ENCODE measurements at regions not wholly inside any gene's neighbourhood (a gene's known extent, or its start where the extent isn't known, plus 50 kb on each side); places are given as distances from the start of the nearest gene placed in this dataset.

GRCh38 chr10:105354010-105354409 is 712.9 kb downstream of the SORCS3 start:
- Histone ChIP-seq H3K36me3 (ENCODE audit: control insufficient read depth, insufficient read depth, low read length) (no peaks in the 10 kb centered on the region), H3K27me3 (ENCODE audit: control insufficient read depth, insufficient read depth, low read length) (no peaks in the 10 kb centered on the region), H3K4me1 (ENCODE audit: control insufficient read depth, insufficient read depth, low read length) (no peaks in the 10 kb centered on the region), H3K4me3 (ENCODE audit: low read length) (no peak overlapping the region), H3K9me3 (ENCODE audit: control insufficient read depth, insufficient read depth, low read length) (no peaks in the 10 kb centered on the region), H3K27ac (ENCODE audit: low read length) (no peak overlapping the region)
- DNase-seq (ENCODE audit: low read depth, low spot score) = no peak
- WGBS (ENCODE audit: insufficient coverage, insufficient read length) = no CpG with 5 or more reads among the region's 1 CpG

- no peaks in the 10 kb centered on the region for H3K9me3 ChIP-seq (ENCODE audit: control insufficient read depth, insufficient read depth, low read length)
- WGBS (ENCODE audit: insufficient coverage, insufficient read length) = no CpG with 5 or more reads among the region's 6 CpGs
- DNase-seq (ENCODE audit: low read depth, low spot score) = no peak
- no peaks in the 10 kb centered on the region for H3K36me3 ChIP-seq (ENCODE audit: control insufficient read depth, insufficient read depth, low read length)
- no peak overlapping the region for H3K27ac ChIP-seq (ENCODE audit: low read length)
- H3K27me3 ChIP-seq (ENCODE audit: control insufficient read depth, insufficient read depth, low read length) = no peaks in the 10 kb centered on the region
- no peaks in the 10 kb centered on the region for H3K4me1 ChIP-seq (ENCODE audit: control insufficient read depth, insufficient read depth, low read length)
- H3K4me3 ChIP-seq (ENCODE audit: low read length) = no peak overlapping the region
These were observed 711.7 kb downstream of the SORCS3 start for GRCh38 chr10:105352827-105353226.

- Histone ChIP-seq H3K27me3 (ENCODE audit: control insufficient read depth, insufficient read depth, low read length) (no peaks in the 10 kb centered on the region), H3K9me3 (ENCODE audit: control insufficient read depth, insufficient read depth, low read length) (no peaks in the 10 kb centered on the region), H3K36me3 (ENCODE audit: control insufficient read depth, insufficient read depth, low read length) (no peaks in the 10 kb centered on the region), H3K27ac (ENCODE audit: low read length) (no peak overlapping the region), H3K4me1 (ENCODE audit: control insufficient read depth, insufficient read depth, low read length) (no peaks in the 10 kb centered on the region), H3K4me3 (ENCODE audit: low read length) (no peak overlapping the region)
- no CpG with 5 or more reads among the region's 2 CpGs for WGBS (ENCODE audit: insufficient coverage, insufficient read length)
- no peak for DNase-seq (ENCODE audit: low read depth, low spot score)
These were observed 711.2 kb downstream of the SORCS3 start for GRCh38 chr10:105352281-105352680.

GRCh38 chr10:105351187-105351586 is 710.1 kb downstream of the SORCS3 start:
- Histone ChIP-seq H3K36me3 (ENCODE audit: control insufficient read depth, insufficient read depth, low read length) (no peaks in the 10 kb centered on the region), H3K27ac (ENCODE audit: low read length) (no peak overlapping the region), H3K27me3 (ENCODE audit: control insufficient read depth, insufficient read depth, low read length) (no peaks in the 10 kb centered on the region), H3K4me3 (ENCODE audit: low read length) (no peak overlapping the region), H3K4me1 (ENCODE audit: control insufficient read depth, insufficient read depth, low read length) (no peaks in the 10 kb centered on the region), H3K9me3 (ENCODE audit: control insufficient read depth, insufficient read depth, low read length) (no peaks in the 10 kb centered on the region)
- no peak for DNase-seq (ENCODE audit: low read depth, low spot score)
- no CpG with 5 or more reads among the region's 2 CpGs for WGBS (ENCODE audit: insufficient coverage, insufficient read length)

- no CpG with 5 or more reads among the region's 2 CpGs for WGBS (ENCODE audit: insufficient coverage, insufficient read length)
- H3K4me1 ChIP-seq (ENCODE audit: control insufficient read depth, insufficient read depth, low read length) = no peaks in the 10 kb centered on the region
- no peaks in the 10 kb centered on the region for H3K9me3 ChIP-seq (ENCODE audit: control insufficient read depth, insufficient read depth, low read length)
- no peak overlapping the region for H3K4me3 ChIP-seq (ENCODE audit: low read length)
- no peak for DNase-seq (ENCODE audit: low read depth, low spot score)
- no peak overlapping the region for H3K27ac ChIP-seq (ENCODE audit: low read length)
- no peaks in the 10 kb centered on the region for H3K36me3 ChIP-seq (ENCODE audit: control insufficient read depth, insufficient read depth, low read length)
- no peaks in the 10 kb centered on the region for H3K27me3 ChIP-seq (ENCODE audit: control insufficient read depth, insufficient read depth, low read length)
These were observed 706.4 kb downstream of the SORCS3 start for GRCh38 chr10:105347487-105347886.

- DNase-seq (ENCODE audit: low read depth, low spot score) = no peak
- no peak overlapping the region for H3K4me3 ChIP-seq (ENCODE audit: low read length)
- no peaks in the 10 kb centered on the region for H3K27me3 ChIP-seq (ENCODE audit: control insufficient read depth, insufficient read depth, low read length)
- no peaks in the 10 kb centered on the region for H3K9me3 ChIP-seq (ENCODE audit: control insufficient read depth, insufficient read depth, low read length)
- no peak overlapping the region for H3K27ac ChIP-seq (ENCODE audit: low read length)
- no peaks in the 10 kb centered on the region for H3K36me3 ChIP-seq (ENCODE audit: control insufficient read depth, insufficient read depth, low read length)
- no CpG with 5 or more reads among the region's 4 CpGs for WGBS (ENCODE audit: insufficient coverage, insufficient read length)
- no peaks in the 10 kb centered on the region for H3K4me1 ChIP-seq (ENCODE audit: control insufficient read depth, insufficient read depth, low read length)
These were observed 701.5 kb downstream of the SORCS3 start for GRCh38 chr10:105342606-105343005.

- Histone ChIP-seq H3K27me3 (ENCODE audit: control insufficient read depth, insufficient read depth, low read length) (no peaks in the 10 kb centered on the region), H3K36me3 (ENCODE audit: control insufficient read depth, insufficient read depth, low read length) (no peaks in the 10 kb centered on the region), H3K9me3 (ENCODE audit: control insufficient read depth, insufficient read depth, low read length) (no peaks in the 10 kb centered on the region), H3K27ac (ENCODE audit: low read length) (no peak overlapping the region), H3K4me3 (ENCODE audit: low read length) (no peak overlapping the region), H3K4me1 (ENCODE audit: control insufficient read depth, insufficient read depth, low read length) (no peaks in the 10 kb centered on the region)
- no CpG with 5 or more reads among the region's 1 CpG for WGBS (ENCODE audit: insufficient coverage, insufficient read length)
- DNase-seq (ENCODE audit: low read depth, low spot score) = no peak
These were observed 698.6 kb downstream of the SORCS3 start for GRCh38 chr10:105339669-105340068.

GRCh38 chr10:105328503-105329133 is 687.5 kb downstream of the SORCS3 start:
- H3K27me3 ChIP-seq (ENCODE audit: control insufficient read depth, insufficient read depth, low read length) = no peaks in the 10 kb centered on the region
- no peak for DNase-seq (ENCODE audit: low read depth, low spot score)
- no peaks in the 10 kb centered on the region for H3K9me3 ChIP-seq (ENCODE audit: control insufficient read depth, insufficient read depth, low read length)
- no peaks in the 10 kb centered on the region for H3K4me1 ChIP-seq (ENCODE audit: control insufficient read depth, insufficient read depth, low read length)
- H3K36me3 ChIP-seq (ENCODE audit: control insufficient read depth, insufficient read depth, low read length) = no peaks in the 10 kb centered on the region
- no peak overlapping the region for H3K4me3 ChIP-seq (ENCODE audit: low read length)
- no peak overlapping the region for H3K27ac ChIP-seq (ENCODE audit: low read length)
- no CpG with 5 or more reads among the region's 1 CpG for WGBS (ENCODE audit: insufficient coverage, insufficient read length)
